Natural killer cell (primary cell): ENCODE measurements at regions not wholly inside any gene's neighbourhood (a gene's known extent, or its start where the extent isn't known, plus 50 kb on each side); places are given as distances from the start of the nearest gene placed in this dataset.

Experiments used
- ATAC-seq, 3 donors: fragments of 150-1000 bp in 2 of 3; fragments of 200-7000 bp in 1 of 3; cut with Tn5 transposase; 1 replicate in 1 of 3; 2 replicates in 2 of 3; pipeline ENCODE4 v1.10.0; 2021; ENCODE audit warnings: mild to moderate bottlenecking in 2 of 3, moderate library complexity in 2 of 3
- DNase-seq, 2 donors: peaks; one replicate each; pipeline versions ENCODE4 v3.0.0 to v3.0.0-alpha.2; 2013 to 2021; ENCODE audit warnings: mixed read lengths in 1 of 2
- H3K27ac ChIP-seq: one replicate; pipeline ENCODE4 v1.5.1; 2013; ENCODE audit warnings: mild to moderate bottlenecking, low read length
- H3K27me3 ChIP-seq: one replicate; pipeline ENCODE4 v1.6.1; 2013; ENCODE audit warnings: low read length; ENCODE audit not compliant: control insufficient read depth, insufficient read depth
- H3K36me3 ChIP-seq: one replicate; pipeline ENCODE4 v1.6.1; 2013; ENCODE audit warnings: low read length; ENCODE audit not compliant: control insufficient read depth, insufficient read depth
- H3K4me1 ChIP-seq: one replicate; pipeline ENCODE4 v1.6.1; 2013; ENCODE audit warnings: low read length; ENCODE audit not compliant: control insufficient read depth, insufficient read depth
- H3K4me3 ChIP-seq: one replicate; pipeline ENCODE4 v1.5.1; 2013; ENCODE audit warnings: low read length
- H3K9me3 ChIP-seq: one replicate; pipeline ENCODE4 v1.6.1; 2013; ENCODE audit warnings: low read length; ENCODE audit not compliant: control insufficient read depth, insufficient read depth
- H3K27ac Mint-ChIP-seq, 2 donors: one replicate each; pipeline ENCODE4 v1.8.0; 2022; ENCODE audit warnings: mild to moderate bottlenecking in 2 of 2, mixed read lengths in 2 of 2, moderate library complexity in 1 of 2
- H3K27me3 Mint-ChIP-seq, 2 donors: one replicate each; pipeline ENCODE4 v1.8.0; 2022; ENCODE audit warnings: low read depth in 2 of 2, mixed read lengths in 2 of 2
- H3K36me3 Mint-ChIP-seq: one replicate; pipeline ENCODE4 v1.8.0; 2022; ENCODE audit warnings: mixed read lengths
- H3K4me1 Mint-ChIP-seq, 2 donors: one replicate each; pipeline ENCODE4 v1.8.0; 2022; ENCODE audit warnings: mixed read lengths in 2 of 2
- H3K4me3 Mint-ChIP-seq: one replicate; pipeline ENCODE4 v1.8.0; 2022; ENCODE audit warnings: mild to moderate bottlenecking, moderate library complexity, mixed read lengths
- H3K9me3 Mint-ChIP-seq, 2 donors: one replicate each; pipeline ENCODE4 v1.8.0; 2022; ENCODE audit warnings: mixed read lengths in 2 of 2
- CTCF ChIP-seq: fragments of 200-600 bp; IDR thresholded peaks from one replicate; pipeline ENCODE4 v1.8.0; 2022; ENCODE audit warnings: antibody characterized with exemption
- WGBS: methylation state at CpG from one replicate; pipeline ENCODE4 v1.1.7; 2013; ENCODE audit warnings: missing lambda C conversion rate; ENCODE audit not compliant: insufficient coverage; 5-methylcytosine and 5-hydroxymethylcytosine counted together
- intact Hi-C: fragments of 100-400 bp; cut with micrococcal nuclease; formaldehyde crosslinking; loops from one replicate; pipeline ENCODE4 v1.14.2; 2022

GRCh38 chr10:43320226-43320625 lies 51.2 kb upstream of the FXYD4 start:
- 96% methylated on average over 5 of the region's 7 CpGs for WGBS
- Mint-ChIP-seq H3K36me3 (no peaks in the 10 kb centered on the region), H3K4me3 (no peak overlapping the region), H3K27me3 (peaks cover 26 to 32% of the 10 kb centered on the region in 2 donors), H3K9me3 (no peaks in the 10 kb centered on the region), H3K27ac (no peak overlapping the region), H3K4me1 (peaks cover 12 to 14% of the 10 kb centered on the region in 2 donors)
- DNase-seq (no peak), ATAC-seq (no peak)
- no peak overlapping the region for H3K27ac ChIP-seq
- H3K27me3 ChIP-seq = no peaks in the 10 kb centered on the region
- no peaks in the 10 kb centered on the region for H3K36me3 ChIP-seq
- no peak overlapping the region for H3K4me3 ChIP-seq
- H3K9me3 ChIP-seq = no peaks in the 10 kb centered on the region
- intact Hi-C loops = no loop called here
- no peak for TF ChIP-seq CTCF
- H3K4me1 ChIP-seq = peaks cover 12% of the 10 kb centered on the region

GRCh38 chr10:43318976-43319960 lies 52.2 kb upstream of the FXYD4 start:
- Mint-ChIP-seq H3K27ac (no peak overlapping the region), H3K27me3 (peaks cover 28 to 32% of the 10 kb centered on the region in 2 donors), H3K9me3 (no peaks in the 10 kb centered on the region), H3K4me1 (peaks cover 12 to 14% of the 10 kb centered on the region in 2 donors), H3K36me3 (no peaks in the 10 kb centered on the region), H3K4me3 (no peak overlapping the region)
- H3K27me3 ChIP-seq = no peaks in the 10 kb centered on the region
- intact Hi-C loops = loop anchor here (1.0 kb wide), 1 partner anchor 9 kb away; no protein-coding TSS in a partner anchor
- no peak overlapping the region for H3K27ac ChIP-seq
- 83% methylated on average over 20 of the region's 21 CpGs for WGBS
- DNase-seq (no peak), ATAC-seq (no peak)
- H3K36me3 ChIP-seq = no peaks in the 10 kb centered on the region
- no peaks in the 10 kb centered on the region for H3K9me3 ChIP-seq
- TF ChIP-seq CTCF = no peak
- H3K4me3 ChIP-seq = no peak overlapping the region
- H3K4me1 ChIP-seq = peaks cover 12% of the 10 kb centered on the region

GRCh38 chr10:43318456-43318855 lies 51.6 kb upstream of the RASGEF1A start:
- H3K4me3 ChIP-seq = no peak overlapping the region
- 70% methylated on average over 7 of the region's 7 CpGs for WGBS
- Mint-ChIP-seq H3K27me3 (peaks cover 27 to 32% of the 10 kb centered on the region in 2 donors), H3K36me3 (no peaks in the 10 kb centered on the region), H3K9me3 (no peaks in the 10 kb centered on the region), H3K4me1 (peaks cover 12 to 14% of the 10 kb centered on the region in 2 donors), H3K4me3 (no peak overlapping the region), H3K27ac (no peak overlapping the region)
- no peaks in the 10 kb centered on the region for H3K36me3 ChIP-seq
- H3K27me3 ChIP-seq = no peaks in the 10 kb centered on the region
- ATAC-seq (no peak), DNase-seq (no peak)
- H3K27ac ChIP-seq = no peak overlapping the region
- no peaks in the 10 kb centered on the region for H3K9me3 ChIP-seq
- intact Hi-C loops = loop anchor here (1.0 kb wide), 1 partner anchor 8 kb away; no protein-coding TSS in a partner anchor
- no peak for TF ChIP-seq CTCF
- H3K4me1 ChIP-seq = peaks cover 12% of the 10 kb centered on the region
